ENCODE measurements at regions not wholly inside any gene's neighbourhood (a gene's known extent, or its start where the extent isn't known, plus 50 kb on each side); places are given as distances from the start of the nearest gene placed in this dataset.

DNA sequence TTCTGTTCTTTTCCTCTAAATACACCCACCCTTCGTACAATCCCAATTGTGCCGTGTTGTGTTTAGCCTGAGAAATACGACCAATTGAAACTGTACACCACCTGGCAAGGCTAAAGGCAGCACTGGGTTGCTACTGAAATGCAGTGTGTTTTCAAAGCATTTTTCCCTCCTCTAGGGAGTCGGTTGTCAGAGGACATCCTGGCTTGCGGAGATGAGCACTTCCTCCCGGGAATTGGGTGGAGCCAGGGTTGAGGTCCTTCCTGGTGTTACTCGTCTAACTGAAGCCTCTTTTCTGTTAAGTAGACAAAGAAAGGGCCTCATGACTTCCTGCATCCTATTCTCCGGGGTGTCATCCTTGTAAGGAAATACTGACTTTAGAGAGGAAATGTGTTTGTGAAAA is 133.5 kb downstream of the MTPAP start:
- TF ChIP-seq GATA3 (IDR thresholded peaks at IDR 0.05; ENCODE audit: low read depth, low read length) = no peak
- TF ChIP-seq GATA2 (IDR thresholded peaks at IDR 0.05; ENCODE audit: low read depth, low read length) = no peak

DNA sequence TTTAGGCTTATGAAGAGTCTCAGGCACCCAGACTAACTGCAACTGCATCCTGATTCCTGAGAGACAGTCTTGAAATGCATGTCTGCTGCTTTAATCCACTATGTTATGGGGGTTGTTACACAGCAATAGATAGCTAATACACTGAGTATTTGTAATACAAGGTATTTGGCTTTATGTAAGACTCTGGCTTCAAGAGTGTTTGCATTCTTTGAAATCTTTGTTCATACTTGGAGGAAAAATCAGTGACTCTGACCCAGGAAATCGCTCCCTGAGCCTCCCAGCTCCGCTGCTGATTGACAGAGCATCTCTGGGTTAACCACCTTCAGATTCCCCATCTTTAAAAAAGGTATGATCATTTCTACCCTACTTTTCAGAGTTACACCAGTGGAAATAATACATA is 133.9 kb downstream of the MTPAP start:
- no peak for TF ChIP-seq GATA2 (IDR thresholded peaks at IDR 0.05; ENCODE audit: low read depth, low read length)
- TF ChIP-seq GATA3 (IDR thresholded peaks at IDR 0.05; ENCODE audit: low read depth, low read length) = no peak

DNA sequence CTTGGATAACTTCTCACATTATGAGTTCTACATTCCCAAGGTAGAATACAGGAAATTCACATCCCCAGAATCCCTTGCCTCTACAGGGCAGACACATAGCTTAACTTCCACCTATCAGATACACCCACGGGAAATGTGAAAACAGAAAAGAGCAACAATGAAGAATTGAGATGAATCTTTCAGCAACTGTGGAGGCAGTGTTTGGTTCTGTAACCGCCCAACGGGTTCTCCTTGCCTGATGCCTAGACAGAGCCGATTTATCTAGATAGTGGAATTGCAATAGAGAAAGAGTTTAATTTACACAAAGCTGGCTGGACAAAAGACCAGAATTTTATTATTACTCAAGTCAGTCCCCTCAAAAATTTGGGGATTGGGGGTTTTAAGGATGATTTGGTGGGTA is 138.8 kb downstream of the MTPAP start:
- TF ChIP-seq GATA2 (IDR thresholded peaks at IDR 0.05; ENCODE audit: low read depth, low read length) (no peak), GATA3 (IDR thresholded peaks at IDR 0.05; ENCODE audit: low read depth, low read length) (no peak)

DNA sequence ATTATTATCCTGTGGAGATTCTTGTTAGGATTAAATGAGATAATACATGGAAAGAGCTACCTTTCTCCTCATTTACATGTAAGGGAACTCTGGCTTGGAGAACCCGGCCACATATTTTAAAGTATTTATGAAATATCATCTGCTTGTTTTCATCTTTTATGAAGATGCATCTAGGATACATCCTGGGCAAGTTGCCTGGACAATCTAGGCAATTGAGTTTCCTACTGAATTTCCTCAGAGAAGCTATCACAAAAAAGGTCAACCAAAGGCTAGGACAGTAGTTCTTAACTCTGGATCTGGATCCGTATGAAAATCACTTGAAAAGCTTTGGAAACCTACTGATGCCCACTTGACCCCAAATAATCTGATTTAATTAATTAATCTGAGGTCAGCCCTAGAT is 140.7 kb downstream of the MTPAP start:
- TF ChIP-seq GATA3 (IDR thresholded peaks at IDR 0.05; ENCODE audit: low read depth, low read length) (no peak), GATA2 (IDR thresholded peaks at IDR 0.05; ENCODE audit: low read depth, low read length) (no peak)

DNA sequence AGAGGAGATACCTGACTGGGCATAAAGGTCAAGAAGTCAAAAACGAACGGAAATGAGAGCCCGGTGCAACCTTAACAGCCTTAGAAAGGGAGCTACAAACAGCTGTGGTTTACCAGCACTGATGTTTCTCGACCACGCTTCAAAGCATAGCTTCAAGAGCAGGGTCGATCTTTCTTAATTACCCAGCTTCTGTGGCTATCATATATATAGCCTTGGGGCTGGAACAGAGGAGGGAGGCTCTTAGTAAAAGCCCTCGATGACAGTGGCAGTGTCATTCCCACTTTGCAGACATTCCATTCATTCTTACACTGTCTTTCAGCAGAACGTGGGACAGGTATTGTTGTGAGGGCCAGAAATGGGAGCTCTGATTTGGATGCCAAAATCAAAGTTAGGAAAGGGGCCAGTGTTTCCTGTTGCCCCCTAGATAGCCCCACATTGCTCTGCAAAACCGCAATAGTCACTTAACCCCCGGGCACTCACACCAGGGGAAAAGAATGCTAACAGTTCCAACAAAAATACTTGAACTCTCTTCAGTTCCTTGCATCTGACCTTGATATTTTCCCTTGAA is 141.5 kb downstream of the MTPAP start:
- TF ChIP-seq GATA2 (IDR thresholded peaks at IDR 0.05; ENCODE audit: low read depth, low read length) = no peak
- TF ChIP-seq GATA3 (IDR thresholded peaks at IDR 0.05; ENCODE audit: low read depth, low read length) = no peak

DNA sequence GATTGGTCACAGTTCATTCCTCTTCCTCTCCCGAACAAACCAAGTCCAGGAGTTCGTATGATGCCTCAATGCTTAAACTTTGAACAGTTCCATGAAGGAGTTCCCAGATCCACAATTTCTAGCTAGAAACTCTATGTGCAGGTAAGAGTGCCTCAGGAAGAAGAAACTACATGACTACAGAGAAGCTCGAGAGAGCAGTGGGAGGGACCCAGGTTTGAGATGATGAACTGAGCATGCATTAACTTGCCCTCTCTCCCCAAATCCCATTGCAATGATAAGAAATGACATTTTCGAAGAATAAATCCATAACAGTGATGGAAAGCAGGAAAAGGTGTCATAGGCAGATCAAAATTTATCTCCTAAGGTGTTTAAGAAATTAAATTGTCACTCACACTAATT is 140.6 kb upstream of the JCAD start:
- TF ChIP-seq GATA3 (IDR thresholded peaks at IDR 0.05; ENCODE audit: low read depth, low read length) = no peak

DNA sequence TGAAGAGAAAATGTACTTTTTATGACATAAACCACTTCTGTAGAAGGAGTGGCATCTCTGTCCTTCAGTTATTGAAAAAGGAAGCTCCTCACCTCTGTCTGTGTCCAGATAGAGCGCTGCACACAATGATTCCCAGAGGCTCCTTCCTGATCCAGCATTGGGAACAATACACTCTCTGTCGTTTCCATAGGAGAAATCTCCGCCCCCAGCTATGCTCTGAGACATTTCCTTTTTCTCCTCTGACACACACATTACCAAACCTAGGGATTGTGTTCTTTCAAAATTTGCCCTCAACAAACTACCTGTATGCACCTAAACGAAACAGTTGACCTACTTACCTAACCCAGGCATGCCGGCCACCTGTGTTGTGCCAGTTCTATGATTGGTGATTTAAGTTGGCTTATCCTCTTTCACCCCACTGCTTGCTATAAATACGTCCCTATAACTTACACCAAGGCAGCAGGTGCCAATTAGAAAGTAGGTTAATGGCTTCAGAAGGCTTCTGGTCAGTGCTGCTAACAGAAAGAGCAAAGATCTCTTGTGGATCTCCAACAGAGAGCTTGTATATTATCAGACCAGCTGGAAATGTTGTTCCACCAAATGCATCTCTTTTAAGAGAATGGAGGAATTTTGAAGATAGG is 140.1 kb upstream of the JCAD start:
- TF ChIP-seq GATA3 (IDR thresholded peaks at IDR 0.05; ENCODE audit: low read depth, low read length) = no peak
- no peak for TF ChIP-seq GATA2 (IDR thresholded peaks at IDR 0.05; ENCODE audit: low read depth, low read length)

DNA sequence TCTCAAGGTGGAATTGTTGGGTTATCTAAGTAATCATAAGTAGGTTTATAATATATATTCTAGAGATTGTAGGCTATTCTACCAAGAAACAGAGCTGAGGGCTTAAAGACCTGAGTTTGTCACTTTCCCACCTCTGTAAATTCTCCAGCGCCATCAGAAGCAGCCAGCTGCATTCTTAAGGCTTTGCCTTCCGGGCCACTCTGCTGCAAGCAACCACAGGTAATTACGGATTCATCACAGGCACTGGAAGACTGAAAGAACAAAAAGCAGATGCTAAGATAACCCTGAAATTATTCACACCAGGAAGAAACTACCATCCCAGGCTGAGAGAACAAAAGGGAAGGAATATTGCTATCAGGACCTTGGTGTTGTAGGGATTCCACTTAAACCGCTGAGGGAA is 137.8 kb upstream of the JCAD start:
- no peak for TF ChIP-seq GATA2 (IDR thresholded peaks at IDR 0.05; ENCODE audit: low read depth, low read length)
- TF ChIP-seq GATA3 (IDR thresholded peaks at IDR 0.05; ENCODE audit: low read depth, low read length) = no peak

DNA sequence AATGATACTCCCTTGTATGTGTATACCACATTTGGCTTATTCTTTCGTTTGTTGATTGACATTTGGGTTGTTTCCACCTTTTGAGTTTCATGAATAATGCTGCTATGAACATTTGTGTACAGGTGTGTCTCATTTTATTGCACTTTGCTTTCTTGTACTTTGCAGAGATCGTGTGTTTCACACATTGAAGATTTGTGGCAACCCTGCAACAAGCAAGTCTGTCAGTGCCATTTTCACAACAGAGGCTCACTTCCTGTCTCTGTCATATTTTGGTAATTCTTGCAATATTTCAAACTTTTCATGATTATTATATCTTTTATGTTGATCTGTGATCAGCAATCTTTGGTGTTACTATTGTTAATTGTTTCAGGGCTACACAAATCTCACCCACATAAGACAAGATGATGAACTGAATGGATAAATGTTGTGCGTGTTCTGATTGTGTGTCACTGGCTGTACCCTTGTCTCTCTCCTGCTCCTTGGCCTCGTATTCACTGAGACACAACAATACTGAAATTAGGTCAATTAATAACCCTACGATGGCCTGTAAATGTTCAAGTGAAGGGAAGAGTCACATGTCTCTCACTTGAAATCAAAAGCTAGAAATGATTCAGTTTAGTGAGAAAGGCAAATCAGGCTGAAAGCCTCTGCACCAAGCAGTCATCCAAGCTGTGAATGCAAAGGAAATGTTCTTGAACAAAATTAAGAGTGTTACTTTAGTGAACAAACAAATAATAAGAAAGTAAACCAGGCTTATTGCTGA is 133.6 kb upstream of the JCAD start:
- no peak for TF ChIP-seq GATA2 (IDR thresholded peaks at IDR 0.05; ENCODE audit: low read depth, low read length)
- TF ChIP-seq GATA3 (IDR thresholded peaks at IDR 0.05; ENCODE audit: low read depth, low read length) = no peak

DNA sequence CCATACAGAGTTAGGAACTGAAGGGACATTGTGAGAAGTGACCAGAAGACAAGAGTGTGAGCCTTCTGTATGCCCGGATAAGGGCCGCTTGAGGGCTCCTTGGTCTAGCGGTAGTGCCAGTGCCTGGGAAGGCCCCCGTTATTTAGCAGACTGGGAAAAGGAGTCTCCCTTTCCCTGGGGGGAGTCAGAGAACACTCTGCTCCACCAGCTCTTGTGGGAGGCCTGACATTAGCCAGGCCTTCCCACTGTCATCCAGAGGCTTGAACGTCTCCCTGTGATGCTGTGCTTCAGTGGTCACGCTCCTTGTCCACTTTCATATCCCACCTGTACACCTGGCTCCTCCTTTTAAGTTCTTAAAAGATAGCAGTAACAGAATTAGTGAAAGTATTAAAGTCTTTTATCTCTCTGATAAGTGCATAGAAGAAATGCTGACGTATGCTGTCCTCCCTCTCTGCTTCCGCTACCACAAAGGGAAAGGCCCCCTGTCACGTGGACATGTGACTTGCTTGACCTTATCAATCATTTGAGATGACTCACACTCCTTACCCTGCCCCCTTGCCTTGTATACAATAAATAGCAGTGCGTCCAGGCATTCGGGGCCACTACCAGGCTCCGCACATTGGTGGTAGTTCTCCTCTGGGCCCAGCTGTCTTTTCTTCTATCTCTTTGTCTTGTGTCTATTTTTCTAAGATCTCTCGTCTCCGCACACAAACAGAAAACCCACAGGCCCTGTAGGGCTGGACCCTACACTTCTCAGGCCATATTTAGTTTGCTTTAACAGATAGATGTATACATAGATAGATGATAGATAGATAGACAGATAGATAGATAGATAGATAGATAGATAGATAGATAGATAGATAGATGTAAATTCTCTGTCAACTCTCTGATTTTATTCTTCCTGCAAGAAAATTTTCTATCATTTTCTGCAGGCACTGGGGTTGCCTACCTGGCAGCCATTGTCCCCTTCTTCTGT is 131.5 kb upstream of the JCAD start:
- TF ChIP-seq GATA3 (IDR thresholded peaks at IDR 0.05; ENCODE audit: low read depth, low read length) (no peak), GATA2 (IDR thresholded peaks at IDR 0.05; ENCODE audit: low read depth, low read length) (no peak)

DNA sequence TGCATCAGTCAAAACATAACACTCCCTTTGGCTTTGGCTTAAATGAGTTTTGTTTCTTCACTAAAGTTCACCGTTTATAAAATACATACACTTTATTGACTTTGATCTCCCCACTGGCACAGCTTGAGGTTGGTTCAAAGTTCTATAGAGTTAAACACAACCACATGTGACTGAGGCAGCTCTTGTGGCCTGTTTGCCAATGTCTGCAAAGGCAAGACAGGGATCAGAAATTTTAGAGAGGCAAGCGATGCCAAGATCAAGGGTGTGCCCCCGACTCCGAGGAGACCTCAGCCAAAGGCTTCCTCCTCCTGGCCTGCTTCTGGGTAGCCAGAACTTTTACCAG is 129.8 kb upstream of the JCAD start:
- no peak for TF ChIP-seq GATA3 (IDR thresholded peaks at IDR 0.05; ENCODE audit: low read depth, low read length)
- no peak for TF ChIP-seq GATA2 (IDR thresholded peaks at IDR 0.05; ENCODE audit: low read depth, low read length)

DNA sequence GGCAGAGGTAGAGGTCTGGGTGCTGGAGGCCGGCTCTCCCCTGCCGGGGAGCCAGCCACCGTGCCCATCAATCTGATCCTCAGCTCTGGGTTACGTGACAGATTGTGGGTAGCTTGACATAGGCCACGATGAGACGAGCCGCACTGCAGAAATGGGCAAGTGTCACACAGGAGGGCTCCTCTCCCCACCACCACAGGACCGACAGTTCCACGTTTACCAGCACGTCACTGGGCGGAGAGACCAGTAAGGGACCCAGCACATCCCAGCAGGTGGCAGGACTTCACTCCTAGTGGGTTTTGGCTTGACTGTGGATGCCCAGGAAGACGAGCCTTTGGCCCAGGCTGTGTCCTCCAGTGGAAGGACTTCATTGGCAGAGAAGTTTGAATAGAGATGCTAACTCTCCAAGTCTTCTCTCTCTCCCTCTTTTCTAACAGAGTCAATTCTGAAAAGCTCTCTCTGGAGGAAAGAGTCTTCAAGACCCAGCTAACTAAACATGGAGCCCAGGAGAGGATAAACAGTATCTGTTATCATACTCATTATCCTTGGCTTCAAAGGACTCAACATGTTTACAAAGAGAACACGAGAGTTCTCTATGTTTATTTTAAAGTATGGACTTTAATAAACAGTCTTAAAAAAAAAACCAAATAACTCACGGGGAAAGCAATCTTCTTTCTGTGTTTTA is 129.3 kb upstream of the JCAD start:
- TF ChIP-seq GATA2 (IDR thresholded peaks at IDR 0.05; ENCODE audit: low read depth, low read length) (no peak), GATA3 (IDR thresholded peaks at IDR 0.05; ENCODE audit: low read depth, low read length) (no peak)

DNA sequence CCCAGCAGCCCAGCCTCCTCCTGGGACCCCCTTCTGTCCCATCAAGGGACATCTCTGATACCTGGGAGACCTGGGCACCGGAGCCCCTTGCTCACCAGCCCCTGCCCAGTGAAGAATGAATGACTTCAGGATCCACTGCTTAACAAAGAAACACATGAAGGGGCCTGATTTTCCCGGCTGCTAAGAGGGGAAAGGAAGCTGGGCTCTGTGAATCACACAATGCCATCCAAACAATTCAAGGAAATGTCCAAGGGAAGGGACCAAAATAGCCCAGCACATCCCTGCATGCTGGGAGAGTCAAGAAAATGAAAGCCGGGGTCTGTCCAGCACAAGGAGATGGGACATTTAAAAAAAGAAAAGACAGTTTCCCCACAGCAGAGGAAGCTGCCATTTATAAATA is 128.7 kb upstream of the JCAD start:
- TF ChIP-seq GATA2 (IDR thresholded peaks at IDR 0.05; ENCODE audit: low read depth, low read length) = no peak
- no peak for TF ChIP-seq GATA3 (IDR thresholded peaks at IDR 0.05; ENCODE audit: low read depth, low read length)

DNA sequence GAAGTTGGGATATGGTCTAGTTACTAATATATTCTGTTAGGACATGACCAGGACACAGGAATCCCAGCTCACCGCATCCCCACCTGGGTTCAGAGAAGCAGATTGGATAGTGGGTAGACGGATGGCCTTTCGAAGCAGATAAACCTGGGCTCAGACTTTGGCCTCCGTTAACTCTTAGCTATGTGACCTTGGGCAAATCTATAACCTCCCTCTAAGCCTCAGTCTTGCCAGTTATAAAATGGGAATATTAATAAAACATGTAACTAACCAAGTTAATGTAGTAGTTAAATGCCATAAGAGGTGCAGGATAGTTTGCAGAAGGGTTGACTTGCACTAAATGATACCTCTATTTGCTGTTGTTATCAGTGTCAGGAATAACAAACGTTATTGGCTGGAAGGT is 127.6 kb upstream of the JCAD start:
- no peak for TF ChIP-seq GATA3 (IDR thresholded peaks at IDR 0.05; ENCODE audit: low read depth, low read length)
- TF ChIP-seq GATA2 (IDR thresholded peaks at IDR 0.05; ENCODE audit: low read depth, low read length) = no peak
